DMS53 treated with DMSO at 0.1 percent for 48 hours (cell line): ENCODE measurements at regions not wholly inside any gene's neighbourhood (a gene's known extent, or its start where the extent isn't known, plus 50 kb on each side); places are given as distances from the start of the nearest gene placed in this dataset.
"Not testable (repeated sequence)": the region's sequence is repeated elsewhere in the genome, so short reads cannot be mapped to it uniquely, and the experiment has no call there.

Experiments used
- DNase-seq: peaks from one replicate; lab custom pipeline; 2025; ENCODE audit not compliant: unreplicated experiment; lab: John Stamatoyannopoulos, UW

DNA sequence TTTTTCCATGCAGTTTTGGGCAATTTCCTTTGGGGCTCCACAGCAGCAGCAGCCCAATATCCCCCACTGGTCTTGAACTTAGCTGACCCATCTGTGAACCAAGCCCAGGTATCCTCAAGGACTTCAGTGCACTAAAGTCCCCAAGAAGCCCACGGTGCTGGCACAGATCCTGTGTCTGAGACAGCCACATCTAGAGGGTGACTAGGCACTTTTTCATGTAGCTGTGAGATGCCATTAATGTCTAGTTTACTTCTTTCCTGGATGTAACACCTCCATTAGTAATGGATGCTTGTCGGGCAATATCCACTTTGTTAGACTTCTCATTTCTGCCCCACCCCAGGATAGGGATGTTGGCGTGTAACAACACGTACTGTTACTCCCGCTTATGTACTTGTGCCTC, 117.9 kb downstream of the GPCPD1 start:
- DNase-seq: no peak

DNA sequence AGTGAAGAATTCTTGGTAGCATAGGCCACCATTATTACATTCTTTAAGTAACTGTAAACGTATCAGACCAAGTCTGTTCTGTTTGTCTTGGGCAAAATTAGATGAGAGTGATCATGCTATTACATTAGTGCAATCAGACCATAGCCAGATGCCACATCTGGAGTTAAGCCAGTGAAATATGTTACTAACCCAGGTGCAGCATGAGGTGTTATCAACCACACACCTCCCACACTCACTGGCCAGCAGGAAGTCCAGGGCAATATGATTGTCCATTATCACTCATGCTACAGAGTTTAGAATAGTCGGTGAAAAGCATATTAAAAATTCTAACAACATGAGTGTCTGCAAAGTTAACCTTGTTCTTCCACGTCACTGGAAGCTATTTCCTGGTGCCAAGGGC, 119.4 kb downstream of the GPCPD1 start:
- no peak for DNase-seq

DNA sequence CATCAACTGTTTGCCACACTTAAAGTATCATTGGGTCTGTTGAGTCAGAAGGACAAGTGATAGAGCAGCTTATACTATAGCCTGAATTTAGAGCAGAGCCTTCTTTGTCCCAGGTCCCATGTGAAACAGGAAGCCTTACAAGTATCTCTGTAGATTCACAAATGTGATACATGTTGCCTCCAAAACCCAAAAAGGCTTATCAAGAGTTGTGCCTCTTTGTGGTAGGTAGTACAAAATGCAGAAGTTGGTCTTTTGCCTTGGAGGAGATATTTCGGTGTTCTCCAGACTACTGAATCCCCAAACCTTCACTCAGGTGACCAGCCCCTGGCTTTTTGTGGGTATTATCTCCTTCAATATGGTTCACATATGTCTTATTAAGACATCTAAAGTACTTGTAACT, 121.2 kb downstream of the GPCPD1 start:
- DNase-seq: no peak

DNA sequence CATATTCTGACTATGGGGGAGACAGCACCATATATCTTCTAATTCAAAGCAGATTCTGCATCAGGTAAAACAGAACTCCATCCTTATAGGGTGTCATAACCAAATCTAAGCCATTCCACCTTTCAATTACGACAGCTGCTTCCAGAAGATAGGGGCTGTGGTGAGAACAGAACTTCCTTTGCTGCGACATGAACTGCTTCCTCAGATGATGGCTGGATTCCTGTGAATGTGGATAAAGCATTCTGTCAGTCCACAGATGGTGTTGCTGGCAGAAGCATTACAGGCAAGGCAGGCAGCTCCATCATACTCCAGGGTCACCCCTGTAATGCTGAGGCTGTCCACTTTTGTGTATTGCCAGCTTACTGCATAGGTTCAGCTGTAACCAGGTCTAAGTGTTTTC, 122.0 kb downstream of the GPCPD1 start:
- no peak for DNase-seq

DNA sequence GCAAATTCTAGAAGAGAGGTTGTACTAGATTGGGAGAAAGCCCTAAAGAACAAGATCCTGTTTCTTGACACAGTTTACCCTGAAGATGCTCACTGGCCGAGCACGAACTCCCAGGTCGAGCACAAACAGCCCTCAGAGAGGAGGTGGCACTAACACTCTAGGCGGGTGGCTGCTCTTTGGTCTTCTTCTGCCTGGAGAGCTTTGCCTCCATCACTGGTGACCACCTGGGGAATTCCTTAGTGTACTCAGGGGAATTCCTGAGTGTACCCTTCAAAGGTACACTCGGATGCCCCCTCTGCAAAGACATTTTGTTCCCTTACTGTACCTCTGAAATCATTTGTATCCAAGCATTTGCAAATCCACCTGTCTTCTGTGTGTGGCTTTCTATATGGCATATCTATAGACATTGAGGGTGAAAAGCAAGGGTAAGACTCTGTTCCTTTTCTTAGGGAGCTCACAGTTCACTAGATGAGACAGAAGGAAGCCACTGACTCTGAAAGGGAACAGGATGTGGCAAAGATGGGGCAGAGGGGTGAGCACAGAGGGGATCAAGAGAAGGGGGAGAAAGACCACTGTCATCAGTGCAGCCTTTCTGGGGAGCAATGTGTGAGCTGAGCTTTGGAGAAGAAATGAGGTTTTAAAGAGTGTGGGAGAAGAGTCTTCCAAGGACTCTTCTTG, 124.3 kb downstream of the GPCPD1 start:
- no peak for DNase-seq

DNA sequence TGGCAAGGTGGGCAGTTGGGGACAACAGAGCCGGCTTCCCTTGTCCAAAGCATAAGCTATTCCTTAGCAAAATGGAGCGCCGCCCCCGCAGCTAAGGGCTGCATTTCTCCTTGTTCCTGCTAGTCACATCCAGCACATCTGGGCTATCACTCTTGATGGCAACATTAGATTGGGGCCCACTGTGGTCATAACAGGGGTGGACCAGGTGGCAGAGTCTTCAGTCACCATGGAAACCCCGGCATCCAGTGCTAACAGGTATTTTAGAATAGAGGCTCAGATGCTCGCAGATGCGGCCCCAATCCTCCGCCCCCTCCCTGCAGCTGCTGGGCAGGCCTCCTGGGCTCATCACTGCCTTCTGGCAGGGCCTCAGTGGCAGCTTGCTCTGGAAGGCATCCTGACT, 125.9 kb downstream of the GPCPD1 start:
- no peak for DNase-seq

DNA sequence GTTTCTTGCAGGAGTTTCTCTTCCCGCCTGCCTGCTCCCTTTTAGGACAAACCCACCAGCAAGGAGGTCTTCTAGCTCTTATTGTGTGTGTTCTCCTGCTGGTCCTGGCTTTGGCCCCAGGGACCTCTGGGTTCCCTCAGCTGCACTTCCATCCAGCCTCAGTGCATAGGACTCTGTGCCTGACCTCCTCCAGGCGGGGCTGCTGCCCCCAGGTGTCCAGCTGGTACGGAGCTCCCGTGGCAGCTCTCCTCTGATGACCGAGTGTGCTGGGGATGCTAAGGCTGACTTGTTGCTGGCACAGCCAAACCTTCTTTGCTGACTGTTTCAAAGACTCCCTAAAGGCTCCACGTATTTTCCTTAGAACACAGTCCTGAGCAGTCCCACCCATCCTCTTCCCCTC, 126.5 kb downstream of the GPCPD1 start:
- DNase-seq: no peak

DNA sequence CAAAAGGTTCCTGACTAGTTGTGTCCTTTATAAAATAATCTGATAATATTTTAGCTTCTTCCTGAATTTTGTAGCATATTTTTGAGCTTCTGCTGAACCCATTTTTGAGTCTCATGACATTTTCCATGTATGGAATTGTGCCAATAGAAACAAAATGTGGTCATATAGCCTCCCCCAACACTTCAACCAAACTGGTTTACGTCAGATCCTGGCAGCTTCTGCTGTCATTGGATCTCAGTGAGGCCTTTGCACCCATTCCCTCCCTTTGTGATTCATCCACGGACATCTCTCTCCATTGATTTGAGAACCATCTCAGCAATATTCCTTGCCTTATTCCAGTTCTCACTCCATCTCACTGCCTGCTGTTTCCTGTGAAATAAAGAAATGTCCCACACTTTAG, 128.0 kb downstream of the GPCPD1 start:
- DNase-seq: no peak

DNA sequence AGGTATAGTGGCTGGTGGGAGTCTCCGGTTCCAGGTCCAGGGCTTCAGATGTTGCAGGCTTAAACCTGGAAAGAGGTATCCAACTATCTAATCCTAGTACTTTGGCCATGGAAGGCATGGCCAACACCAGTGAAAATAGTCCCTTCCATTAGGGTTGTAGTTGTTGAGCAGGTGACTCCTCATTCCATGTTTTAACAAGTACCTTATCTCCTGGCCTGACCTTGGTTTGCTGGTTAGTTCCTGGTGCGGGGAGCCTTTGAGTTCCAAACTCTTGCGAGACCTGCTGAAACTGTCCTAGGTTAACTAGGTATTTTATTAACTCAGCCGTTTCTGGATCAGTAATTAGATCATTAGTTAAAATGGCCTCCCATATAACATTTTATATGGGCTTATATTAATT, 128.9 kb downstream of the GPCPD1 start:
- DNase-seq: no peak

DNA sequence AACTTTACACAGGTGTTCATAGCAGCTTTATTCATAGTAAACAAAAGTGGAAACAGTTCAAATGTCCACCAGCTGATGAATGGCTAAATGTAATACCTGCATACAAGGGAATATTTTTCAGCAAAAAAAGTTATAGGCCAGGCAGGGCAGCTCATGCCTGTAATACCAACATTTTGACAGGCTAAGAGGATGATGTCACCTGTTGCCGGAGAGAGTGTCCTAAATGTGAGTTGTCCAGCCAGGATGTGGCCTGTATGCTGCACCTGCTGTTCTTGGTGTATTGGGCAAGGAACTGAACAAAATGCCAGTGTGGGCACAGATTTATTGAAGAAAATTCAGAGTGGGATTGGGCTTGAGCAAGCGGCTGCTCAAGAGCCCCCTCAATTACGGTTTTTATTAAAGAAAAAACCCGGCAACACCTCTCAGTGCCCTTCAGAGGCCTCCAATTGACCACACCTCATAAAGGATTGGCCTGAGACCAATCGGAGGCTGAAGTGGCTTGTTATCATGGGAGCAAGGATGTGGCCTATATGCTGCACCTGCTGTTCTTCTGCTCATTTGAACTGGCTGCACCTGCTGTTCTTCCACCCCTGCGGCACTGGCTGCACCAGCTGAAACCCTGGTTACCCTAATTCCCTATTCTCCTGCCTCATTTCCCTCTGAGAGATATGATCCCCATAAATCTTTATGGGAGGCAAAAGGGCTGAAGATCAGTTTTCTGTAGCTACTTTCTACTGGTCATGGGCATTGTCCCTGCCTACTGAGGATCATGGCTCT, 129.8 kb downstream of the GPCPD1 start:
- DNase-seq: peak; percentile 54

DNA sequence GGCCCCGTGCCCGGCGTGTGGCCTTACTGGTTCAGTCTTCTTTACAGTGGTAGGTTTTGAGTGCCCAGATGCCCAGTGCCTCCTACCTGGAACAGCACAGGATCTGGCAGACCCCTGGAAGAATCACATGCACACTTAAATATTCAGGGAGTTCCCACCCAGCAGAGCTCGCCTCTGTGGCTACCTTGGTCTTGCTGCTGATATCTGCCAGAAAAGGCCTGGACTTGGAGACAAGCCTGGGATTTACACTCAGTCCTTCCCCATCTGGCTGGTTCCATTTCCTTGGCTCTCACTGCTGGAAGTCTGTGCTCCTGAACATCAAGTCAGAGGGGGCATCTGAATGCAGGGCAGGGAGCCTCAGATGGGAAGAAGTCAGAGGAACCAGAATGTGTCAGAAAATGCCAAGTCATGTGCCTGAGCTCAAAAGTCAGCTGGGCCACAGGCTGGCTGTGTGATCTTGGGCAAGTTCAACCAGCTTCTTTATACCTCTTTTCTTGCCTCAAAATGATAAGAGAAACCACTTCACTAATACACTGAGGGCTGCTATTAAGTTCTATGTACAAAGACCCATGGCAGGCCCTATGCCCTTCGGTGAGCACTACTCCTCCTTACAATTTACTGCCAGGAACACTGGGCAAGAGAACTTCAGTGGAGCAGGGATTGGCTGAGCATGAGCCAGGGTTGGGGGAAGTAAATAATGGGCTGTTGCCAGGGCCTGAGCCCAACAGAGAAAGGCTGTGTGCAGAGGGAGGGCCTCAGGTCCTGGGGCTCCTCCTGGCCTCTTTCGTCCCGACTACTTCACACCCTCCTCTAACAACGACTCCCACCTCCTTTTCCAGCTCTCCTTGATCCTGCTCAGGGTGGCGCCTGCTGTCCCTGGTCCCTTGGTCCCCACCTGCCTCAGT, 135.9 kb downstream of the GPCPD1 start:
- DNase-seq: no peak

DNA sequence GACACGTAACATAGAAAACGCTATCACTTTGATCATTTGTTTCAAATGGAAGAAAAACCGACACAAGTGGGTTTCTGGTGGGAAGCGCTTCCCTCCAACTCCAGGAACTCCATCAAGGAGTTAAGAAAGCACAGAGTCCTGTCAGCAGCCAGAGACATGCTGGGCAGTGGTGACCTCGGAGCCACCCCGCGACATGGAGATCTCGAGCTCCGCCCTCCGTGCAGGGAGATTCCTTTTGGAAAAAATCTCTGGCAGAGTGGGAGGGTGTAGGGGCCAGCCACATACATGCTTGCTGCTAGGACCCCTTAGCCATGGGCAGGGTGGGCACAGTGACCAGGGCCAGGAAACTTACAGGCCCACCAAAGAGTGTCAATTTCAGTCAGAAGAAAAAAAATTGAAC, 138.9 kb downstream of the GPCPD1 start:
- not testable (repeated sequence) for DNase-seq

DNA sequence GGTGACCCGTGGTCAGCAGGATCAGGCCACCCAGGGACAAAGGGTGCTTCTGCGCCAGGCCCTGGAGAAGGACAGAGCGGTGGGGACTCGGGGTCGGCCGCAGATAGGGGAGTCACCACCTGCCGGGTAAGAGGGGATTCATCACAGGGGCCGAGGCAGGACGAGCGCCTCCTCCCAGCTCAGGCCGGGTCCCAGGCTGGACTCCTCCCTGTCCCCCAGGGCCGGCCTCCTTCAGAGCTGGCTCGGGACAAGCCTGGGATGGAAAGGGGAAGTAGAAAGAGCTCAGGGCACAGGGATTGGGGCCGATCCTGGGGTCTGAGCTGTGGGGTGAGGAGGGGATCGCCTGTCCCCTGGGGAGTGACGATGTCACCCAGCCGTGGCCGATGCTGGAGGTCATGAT, 139.4 kb downstream of the GPCPD1 start:
- no peak for DNase-seq

DNA sequence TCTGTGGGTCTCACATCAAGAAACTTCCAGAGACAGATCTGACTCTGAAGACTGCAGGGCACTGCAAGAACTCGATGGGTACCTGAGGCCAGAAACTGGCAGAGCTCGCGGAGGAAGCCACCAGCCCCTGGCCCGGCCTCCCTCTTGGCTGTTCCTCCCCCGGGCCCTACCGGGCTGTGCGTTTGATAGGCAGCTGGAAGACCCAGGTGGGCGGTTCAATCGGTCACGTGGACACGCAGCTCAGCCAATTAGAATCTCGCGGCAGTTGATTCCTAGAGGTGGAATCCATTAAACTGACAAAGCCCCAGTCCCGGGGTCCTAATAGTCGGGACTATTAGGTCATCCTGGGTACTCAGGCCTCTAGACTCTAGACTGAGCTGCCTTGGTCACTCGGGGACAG, 139.9 kb downstream of the GPCPD1 start:
- DNase-seq: no peak

DNA sequence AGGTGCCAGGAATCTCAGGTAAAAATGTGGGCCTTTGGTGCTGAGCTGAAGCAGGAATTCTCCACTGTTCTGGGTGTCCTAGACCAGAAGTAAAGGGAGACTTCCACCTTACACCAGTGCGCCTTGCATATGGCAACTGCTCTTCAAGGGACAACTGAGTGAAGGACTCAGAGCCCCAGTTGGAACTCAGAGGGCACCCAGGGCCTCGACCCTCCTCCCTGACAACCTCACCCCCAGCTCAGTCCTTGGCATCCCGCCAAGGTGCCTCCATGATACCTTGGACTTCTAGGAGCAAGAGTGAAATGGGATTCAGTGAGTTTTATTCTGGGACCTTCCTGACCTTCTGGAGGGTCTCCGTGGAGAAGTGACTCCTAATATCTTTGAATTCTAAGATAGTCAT, 140.3 kb downstream of the GPCPD1 start:
- DNase-seq: no peak

DNA sequence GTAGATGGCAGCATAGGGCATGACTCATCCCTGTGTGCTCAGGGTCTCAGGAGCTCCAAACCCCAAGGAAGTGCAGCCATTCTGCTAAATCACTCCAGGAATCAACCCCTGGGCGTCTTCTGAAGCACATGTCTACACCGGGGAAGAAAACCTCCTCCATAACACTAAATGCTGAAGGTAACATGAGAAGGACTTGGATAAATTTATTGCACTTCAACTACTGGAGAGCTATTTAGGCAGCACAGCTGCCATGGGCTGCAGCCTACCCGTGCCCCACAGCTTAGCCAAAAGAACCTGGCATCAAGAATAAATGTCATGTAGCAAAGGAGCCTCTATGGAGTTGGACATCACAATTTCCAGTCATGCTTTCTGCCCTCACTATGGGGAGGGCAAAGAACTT, 141.7 kb downstream of the GPCPD1 start:
- no peak for DNase-seq

DNA sequence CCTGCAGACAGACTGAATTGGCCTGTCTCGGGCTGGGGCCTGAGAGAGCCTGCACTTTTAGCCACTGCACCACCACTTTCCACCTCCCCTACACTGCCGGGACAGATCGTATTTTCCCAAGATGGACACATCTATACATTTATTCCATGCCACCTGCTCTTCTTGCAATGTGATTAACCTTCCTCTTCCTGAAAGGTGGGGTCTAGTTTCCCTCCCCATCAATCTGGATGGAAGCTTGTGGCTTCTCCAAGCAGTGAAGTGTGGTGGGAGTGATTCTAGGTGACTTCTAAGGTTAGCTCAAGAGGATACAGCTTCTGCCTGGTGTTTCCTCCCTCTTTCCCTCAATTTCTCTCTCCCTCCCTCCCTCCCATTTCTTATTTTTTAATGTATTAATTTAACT, 143.7 kb downstream of the GPCPD1 start:
- no peak for DNase-seq

DNA sequence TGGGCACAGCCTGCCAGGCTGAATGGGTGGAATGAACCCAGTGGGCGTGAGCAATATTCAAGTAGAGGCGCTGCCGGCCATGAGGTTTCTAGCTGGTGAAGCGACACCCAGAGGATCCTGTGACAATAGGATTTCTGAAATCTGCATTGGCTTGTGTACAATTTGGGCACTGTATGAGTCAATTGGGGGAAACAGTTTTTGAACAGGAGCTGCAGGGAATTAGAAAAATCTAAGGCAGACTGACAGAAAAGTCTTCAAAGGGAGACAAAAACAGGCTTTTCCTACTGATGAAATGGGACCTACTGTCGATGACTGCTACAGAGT, 145.2 kb downstream of the GPCPD1 start:
- DNase-seq: no peak

DNA sequence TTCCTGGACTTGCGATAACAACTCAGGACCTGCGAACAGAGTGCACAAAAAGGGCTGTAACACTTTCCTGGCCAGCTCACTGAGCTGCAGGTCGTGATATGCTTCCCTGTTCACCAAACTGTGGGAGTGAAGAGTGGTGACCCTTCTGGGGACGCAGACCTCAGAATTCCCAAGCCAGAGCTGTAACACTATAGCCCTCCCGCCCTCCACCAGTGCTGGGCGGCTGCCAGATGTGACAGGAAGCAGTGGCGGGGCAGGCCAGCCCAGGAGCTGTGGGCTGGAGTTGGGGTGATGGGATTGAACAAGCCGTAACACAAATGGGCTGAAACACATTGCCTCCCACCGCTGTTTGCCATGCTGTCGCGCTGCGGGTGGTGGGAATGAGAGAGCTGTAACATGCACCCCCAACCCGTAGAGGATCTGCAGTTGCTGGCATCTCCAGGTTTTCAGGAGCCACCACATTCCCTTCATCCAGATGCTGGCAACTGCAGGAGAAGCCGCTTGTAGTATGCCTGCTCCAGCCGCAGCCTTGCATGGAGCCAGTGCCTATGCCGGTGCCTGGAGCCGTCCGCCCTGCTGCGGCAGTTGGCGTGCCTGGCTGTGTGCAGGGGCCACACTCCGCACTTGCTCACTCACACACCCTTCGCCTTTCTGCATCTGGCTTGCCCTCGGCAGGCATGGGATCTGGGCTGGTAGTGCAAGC, 145.8 kb downstream of the GPCPD1 start:
- no peak for DNase-seq

DNA sequence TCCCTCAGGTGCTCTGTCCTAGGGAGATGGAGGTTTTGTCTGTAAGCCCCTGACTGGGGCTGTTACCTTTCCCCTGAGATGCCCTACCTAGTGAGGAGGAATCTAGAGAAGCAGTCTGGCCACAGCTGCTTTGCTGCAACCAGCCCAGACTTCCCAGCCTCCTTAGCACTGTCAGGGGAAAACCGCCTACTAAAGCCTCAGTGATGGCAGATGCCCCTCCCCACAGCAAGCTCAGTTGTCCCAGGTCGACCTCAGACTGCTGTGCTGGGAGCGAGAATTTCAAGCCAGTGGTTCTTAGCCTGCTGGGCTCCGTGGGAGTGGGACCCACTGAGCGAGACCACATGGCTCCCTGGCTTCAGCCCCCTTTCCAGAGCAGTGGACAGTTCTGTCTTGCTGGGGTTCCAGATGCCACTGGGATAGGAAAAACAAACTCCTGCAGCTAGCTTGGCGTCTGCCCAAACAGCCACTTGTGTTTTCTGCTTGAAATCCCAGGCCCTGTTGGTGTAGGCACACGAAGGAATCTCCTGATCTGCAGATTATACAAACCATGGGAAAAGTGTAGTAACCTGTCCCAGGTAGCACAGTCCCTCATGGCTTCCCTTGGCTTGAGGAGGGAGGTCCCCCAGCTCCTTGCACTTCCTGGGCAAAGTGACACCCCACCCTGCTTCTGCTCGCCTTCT, 146.4 kb upstream of the PROKR2 start:
- DNase-seq: no peak

DNA sequence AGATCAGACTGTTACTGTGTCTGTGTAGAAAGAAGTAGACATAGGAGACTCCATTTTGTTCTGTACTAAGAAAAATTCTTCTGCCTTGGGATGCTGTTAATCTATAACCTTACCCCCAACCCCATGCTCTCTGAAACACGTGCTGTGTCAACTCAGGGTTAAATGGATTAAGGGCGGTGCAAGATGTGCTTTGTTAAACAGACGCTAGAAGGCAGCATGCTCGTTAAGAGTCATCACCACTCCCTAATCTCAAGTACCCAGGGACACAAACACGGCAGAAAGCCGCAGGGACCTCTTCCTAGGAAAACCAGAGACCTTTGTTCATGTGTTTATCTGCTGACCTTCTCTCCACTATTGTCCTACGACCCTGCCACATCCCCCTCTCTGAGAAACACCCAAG, 137.0 kb upstream of the PROKR2 start:
- not testable (repeated sequence) for DNase-seq
